MM.1S (cell line): ENCODE measurements at regions not wholly inside any gene's neighbourhood (a gene's known extent, or its start where the extent isn't known, plus 50 kb on each side); places are given as distances from the start of the nearest gene placed in this dataset.

Experiments used
- EZH2 ChIP-seq: fragments of 300-600 bp; sonication (generic); optimal IDR thresholded peaks from 2 replicates; pipeline ENCODE3; 2017; ENCODE audit warnings: low read depth, mild to moderate bottlenecking, antibody characterized with exemption, low read length, mixed read lengths
- EZH2phosphoT487 ChIP-seq: fragments of 300-600 bp; sonication (generic); IDR thresholded peaks from 2 replicates; pipeline ENCODE4 v1.6.1; 2018; ENCODE audit warnings: antibody characterized with exemption, low read length
- TF ChIP-seq, protein P1 (sequence below): fragments of 300-600 bp; sonication (generic); IDR thresholded peaks from 2 replicates; pipeline ENCODE4 v1.5.1; 2016; ENCODE audit warnings: antibody characterized with exemption, low read length, mixed read lengths

DNA sequence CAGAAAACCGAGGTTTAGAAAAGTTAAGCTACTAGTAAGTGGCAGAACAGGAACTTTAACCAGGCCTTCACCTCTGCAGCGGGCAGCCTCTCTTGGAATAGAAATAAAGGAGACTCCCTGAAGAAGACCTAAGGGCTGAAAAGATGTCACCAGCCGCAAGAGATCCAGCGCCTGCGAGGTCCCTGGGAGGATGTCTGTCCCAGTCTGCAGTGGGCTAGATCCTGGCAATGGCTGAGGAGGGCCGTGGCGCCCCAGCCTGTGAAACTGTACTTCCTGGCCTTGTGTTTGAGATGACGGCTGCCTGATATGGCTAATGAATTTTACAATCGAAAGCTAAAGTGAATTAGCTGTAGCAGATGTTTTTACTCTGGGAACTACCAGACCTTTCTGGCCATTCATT, 300.6 kb upstream of the SALL3 start:
- TF ChIP-seq, protein P1, sequence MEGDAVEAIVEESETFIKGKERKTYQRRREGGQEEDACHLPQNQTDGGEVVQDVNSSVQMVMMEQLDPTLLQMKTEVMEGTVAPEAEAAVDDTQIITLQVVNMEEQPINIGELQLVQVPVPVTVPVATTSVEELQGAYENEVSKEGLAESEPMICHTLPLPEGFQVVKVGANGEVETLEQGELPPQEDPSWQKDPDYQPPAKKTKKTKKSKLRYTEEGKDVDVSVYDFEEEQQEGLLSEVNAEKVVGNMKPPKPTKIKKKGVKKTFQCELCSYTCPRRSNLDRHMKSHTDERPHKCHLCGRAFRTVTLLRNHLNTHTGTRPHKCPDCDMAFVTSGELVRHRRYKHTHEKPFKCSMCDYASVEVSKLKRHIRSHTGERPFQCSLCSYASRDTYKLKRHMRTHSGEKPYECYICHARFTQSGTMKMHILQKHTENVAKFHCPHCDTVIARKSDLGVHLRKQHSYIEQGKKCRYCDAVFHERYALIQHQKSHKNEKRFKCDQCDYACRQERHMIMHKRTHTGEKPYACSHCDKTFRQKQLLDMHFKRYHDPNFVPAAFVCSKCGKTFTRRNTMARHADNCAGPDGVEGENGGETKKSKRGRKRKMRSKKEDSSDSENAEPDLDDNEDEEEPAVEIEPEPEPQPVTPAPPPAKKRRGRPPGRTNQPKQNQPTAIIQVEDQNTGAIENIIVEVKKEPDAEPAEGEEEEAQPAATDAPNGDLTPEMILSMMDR = no peak
- TF ChIP-seq EZH2 (no peak), EZH2phosphoT487 (no peak)
